ENCODE measurements at regions not wholly inside any gene's neighbourhood (a gene's known extent, or its start where the extent isn't known, plus 50 kb on each side); places are given as distances from the start of the nearest gene placed in this dataset.

DNA sequence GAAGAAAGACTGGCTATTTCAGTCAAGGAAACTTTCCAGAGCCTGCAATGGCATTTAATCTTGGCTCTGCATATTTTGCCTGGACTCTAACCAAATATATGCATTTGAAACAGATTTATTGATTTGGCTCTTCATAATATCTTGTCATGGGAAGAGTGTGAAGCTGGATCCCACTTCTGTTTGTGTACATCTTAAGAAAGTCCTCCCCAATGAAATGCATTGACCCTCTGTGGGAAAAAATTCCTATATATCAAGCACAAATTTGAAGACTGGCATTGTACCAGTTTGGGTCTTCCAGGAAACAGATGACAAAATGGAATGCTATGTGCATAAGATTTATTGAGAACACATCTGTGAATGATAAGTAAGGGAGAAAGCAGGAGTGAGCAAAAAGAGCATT, 897.3 kb upstream of the TENM3 start:
- no peak for DNase-seq (ENCODE audit: low read depth)
- TF ChIP-seq, protein P1, sequence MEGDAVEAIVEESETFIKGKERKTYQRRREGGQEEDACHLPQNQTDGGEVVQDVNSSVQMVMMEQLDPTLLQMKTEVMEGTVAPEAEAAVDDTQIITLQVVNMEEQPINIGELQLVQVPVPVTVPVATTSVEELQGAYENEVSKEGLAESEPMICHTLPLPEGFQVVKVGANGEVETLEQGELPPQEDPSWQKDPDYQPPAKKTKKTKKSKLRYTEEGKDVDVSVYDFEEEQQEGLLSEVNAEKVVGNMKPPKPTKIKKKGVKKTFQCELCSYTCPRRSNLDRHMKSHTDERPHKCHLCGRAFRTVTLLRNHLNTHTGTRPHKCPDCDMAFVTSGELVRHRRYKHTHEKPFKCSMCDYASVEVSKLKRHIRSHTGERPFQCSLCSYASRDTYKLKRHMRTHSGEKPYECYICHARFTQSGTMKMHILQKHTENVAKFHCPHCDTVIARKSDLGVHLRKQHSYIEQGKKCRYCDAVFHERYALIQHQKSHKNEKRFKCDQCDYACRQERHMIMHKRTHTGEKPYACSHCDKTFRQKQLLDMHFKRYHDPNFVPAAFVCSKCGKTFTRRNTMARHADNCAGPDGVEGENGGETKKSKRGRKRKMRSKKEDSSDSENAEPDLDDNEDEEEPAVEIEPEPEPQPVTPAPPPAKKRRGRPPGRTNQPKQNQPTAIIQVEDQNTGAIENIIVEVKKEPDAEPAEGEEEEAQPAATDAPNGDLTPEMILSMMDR (conservative IDR thresholded peaks at IDR 0.05; ENCODE audit: low read depth, low read length) = no peak
- no peak overlapping the region for H3K4me3 ChIP-seq (ENCODE audit: low read length)

DNA sequence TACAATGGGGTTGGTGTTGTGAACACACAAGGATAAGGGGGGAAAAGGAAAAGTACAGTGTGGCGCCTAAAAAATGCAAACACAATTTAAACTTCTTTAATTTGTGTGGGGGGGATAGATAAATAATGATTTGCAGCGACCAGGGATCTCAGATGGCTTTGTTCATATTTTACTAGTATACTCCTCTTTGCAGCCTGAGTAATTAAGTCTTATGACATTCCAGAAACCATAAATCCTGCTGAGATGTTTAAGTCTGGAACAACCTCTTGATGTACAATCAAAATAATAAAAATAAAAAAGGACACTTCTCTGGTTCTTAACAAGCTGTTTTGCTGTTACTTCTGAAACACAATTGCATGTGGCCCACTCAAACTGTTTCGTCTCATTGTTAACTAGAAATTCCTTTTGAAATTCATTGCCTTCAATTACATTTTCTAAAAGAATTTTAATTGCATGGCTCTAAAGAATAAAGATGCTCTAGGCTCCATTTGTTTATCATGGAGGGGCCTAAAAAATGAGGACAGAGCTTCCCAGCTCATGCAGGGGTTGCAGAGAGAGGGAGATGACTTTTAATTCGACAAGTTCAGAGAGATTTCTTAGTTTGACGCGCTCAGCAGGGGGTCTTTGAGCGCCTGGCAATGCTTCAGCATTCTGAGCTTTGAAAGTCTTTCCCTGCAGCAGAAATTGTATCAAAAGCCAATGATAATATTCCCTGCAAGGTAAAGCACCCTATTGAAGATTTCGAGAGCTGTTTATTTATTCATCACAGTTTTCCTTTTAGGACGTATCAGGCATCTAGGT, 892.4 kb upstream of the TENM3 start:
- TF ChIP-seq, protein P1 (conservative IDR thresholded peaks at IDR 0.05; ENCODE audit: low read depth, low read length) = no peak
- DNase-seq (ENCODE audit: low read depth) = peak; percentile 4
- H3K4me3 ChIP-seq (ENCODE audit: low read length) = no peak overlapping the region

DNA sequence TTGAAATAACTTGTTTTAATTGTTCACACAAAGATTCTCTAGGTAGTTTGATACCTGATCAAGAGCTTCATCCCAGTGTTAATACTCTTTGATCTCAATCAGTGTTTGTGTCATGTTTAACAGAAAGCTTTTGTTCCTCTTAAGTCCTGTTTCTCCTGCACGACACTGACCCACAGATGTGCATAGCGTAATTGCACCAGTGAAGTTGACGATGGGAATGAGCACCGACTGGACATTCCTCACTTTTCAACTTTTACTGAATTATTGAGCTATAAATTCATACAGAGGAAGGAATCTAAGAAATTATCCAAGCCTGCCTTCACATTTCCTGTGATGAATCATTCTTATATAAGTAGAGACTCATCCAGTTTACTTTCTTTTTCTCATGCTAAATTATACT, 878.7 kb upstream of the TENM3 start:
- no peak overlapping the region for H3K4me3 ChIP-seq (ENCODE audit: low read length)
- DNase-seq (ENCODE audit: low read depth) = no peak
- TF ChIP-seq, protein P1 (conservative IDR thresholded peaks at IDR 0.05; ENCODE audit: low read depth, low read length) = no peak

DNA sequence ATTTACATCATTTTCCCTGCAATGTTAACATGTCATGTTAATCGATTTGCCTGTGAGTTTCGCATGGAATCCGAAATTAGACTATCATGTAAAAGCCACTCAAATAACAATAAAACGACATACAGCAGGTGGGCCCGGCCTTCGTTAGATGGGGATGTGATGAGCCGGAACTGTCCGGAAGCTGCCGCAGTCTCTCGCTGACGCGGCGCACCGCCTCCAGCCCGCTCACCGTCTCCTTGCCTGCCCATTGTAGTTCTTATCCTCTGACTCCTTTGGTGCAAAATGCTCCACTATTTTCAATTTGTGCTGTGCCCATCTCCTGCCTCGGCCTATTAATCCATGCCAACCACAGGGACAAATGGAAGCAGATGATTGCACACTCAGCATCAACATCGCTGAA, 877.5 kb upstream of the TENM3 start:
- TF ChIP-seq, protein P1 (conservative IDR thresholded peaks at IDR 0.05; ENCODE audit: low read depth, low read length) = no peak
- H3K4me3 ChIP-seq (ENCODE audit: low read length) = no peak overlapping the region
- no peak for DNase-seq (ENCODE audit: low read depth)

DNA sequence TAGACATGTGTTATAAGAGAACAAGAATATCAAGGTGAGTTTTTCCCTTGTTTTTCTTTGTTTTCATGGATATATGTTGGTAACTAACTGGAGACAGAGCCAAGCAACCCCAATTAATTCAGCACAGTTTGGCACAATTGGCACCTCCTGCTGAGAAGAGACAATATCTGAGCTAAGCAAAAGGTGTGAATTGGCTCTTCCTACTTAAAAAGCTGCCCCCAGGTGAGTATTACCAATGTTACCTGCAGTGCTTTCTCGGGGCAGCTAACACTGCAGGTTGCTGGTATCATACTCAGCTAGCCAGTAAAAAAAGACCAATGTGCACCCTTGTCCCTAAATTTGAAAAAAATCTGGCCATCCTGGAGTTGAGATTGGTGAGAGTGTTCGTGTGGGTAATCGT, 871.2 kb upstream of the TENM3 start:
- TF ChIP-seq, protein P1 (conservative IDR thresholded peaks at IDR 0.05; ENCODE audit: low read depth, low read length) = no peak
- no peak overlapping the region for H3K4me3 ChIP-seq (ENCODE audit: low read length)
- no peak for DNase-seq (ENCODE audit: low read depth)

DNA sequence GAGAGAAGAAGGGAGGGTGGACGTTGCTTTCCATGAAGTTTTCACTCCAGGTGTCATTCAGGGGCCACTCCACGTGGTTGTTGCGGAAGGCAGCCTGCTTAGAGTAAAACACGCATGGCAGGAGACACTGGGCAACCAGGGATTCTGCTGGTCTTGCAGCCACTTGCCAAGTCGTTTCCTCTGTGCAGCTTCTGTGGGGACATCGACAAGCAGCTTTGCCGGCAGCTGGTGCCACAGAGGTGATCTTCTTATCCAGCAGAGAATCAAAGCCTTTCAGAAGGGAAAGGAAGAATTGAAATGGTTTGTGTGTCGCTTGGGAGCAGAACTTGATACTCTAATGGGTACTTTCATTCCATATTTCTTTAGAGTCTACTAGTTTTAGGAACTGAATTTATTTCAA, 867.1 kb upstream of the TENM3 start:
- TF ChIP-seq, protein P1 (conservative IDR thresholded peaks at IDR 0.05; ENCODE audit: low read depth, low read length) = no peak
- H3K4me3 ChIP-seq (ENCODE audit: low read length) = no peak overlapping the region
- DNase-seq (ENCODE audit: low read depth) = no peak

DNA sequence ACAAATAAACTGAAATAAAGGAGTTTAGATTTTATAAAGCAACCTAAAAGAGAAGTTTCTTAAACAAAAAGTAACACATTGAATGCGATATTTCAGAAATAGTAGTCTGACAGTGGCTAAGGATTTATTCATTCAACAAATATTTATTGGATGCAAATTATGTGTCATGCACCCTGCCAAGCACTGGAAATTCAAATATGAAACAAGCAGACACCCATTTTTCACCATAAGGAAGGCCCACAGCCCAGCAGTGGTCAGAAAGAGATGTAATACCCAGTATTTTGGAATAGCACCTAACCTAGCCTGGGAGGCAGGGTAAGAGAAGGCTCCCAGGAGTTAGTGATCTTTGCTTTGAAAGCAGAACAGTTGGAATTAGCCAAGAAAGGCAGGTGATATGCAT, 855.1 kb upstream of the TENM3 start:
- no peak overlapping the region for H3K4me3 ChIP-seq (ENCODE audit: low read length)
- TF ChIP-seq, protein P1 (conservative IDR thresholded peaks at IDR 0.05; ENCODE audit: low read depth, low read length) = no peak
- DNase-seq (ENCODE audit: low read depth) = no peak

All from retinal pigment epithelial cell (primary cell).